IMR-90 (cell line): ENCODE measurements at regions not wholly inside any gene's neighbourhood (a gene's known extent, or its start where the extent isn't known, plus 50 kb on each side); places are given as distances from the start of the nearest gene placed in this dataset.

ENCODE experiments used
- ATAC-seq: fragments of 200-7000 bp; cut with Tn5 transposase; 2 replicates; pipeline ENCODE4 v1.9.1; 2020; ENCODE audit warnings: low read depth, mild to moderate bottlenecking, moderate library complexity
- BruUV-seq: library from RNA; stranded (reverse); fragments of 400-500 nt; replicated peaks from 2 replicates; lab custom pipeline; 2021; lab: Mats Ljungman, UMichigan
- CTCF ChIA-PET: fragments of 300-600 bp; formaldehyde crosslinking; extraction: SDS; loops from one replicate; lab custom pipeline; 2021; ENCODE audit warnings: antibody characterized with exemption; lab: Yijun Ruan, JAX
- POLR2A ChIA-PET: fragments of 300-600 bp; sonication (Branson Sonifier 250); formaldehyde crosslinking; loops from one replicate; lab custom pipeline; 2022; ENCODE audit warnings: antibody characterized with exemption; ENCODE audit not compliant: unreplicated experiment; lab: Charles Lee
- DNase-seq: peaks from one replicate; pipeline ENCODE4 v3.0.0; 2013
- H2AFZ ChIP-seq: replicated peaks from 2 replicates; pipeline ENCODE3; 2013; ENCODE audit warnings: low read length, mild to moderate bottlenecking; ENCODE audit not compliant: poor library complexity
- H2AK5ac ChIP-seq: 2 replicates; pipeline ENCODE4 v1.6.1; 2013; ENCODE audit warnings: low read depth, low read length, inconsistent platforms
- H2AK9ac ChIP-seq: replicated peaks from 2 replicates; pipeline ENCODE3; 2013; ENCODE audit warnings: mild to moderate bottlenecking, low read depth, low read length, moderate library complexity; ENCODE audit not compliant: poor library complexity
- H2BK120ac ChIP-seq: 2 replicates; pipeline ENCODE4 v1.6.1; 2013; ENCODE audit warnings: low read depth, low read length, inconsistent platforms
- H2BK15ac ChIP-seq: 3 replicates; pipeline ENCODE4 v1.6.1; 2013; ENCODE audit warnings: low read depth, low read length, inconsistent platforms
- H2BK20ac ChIP-seq: 2 replicates; pipeline ENCODE4 v1.6.1; 2013; ENCODE audit warnings: low read depth, mild to moderate bottlenecking, inconsistent platforms, low read length, moderate library complexity
- H2BK5ac ChIP-seq: 2 replicates; pipeline ENCODE4 v1.6.1; 2013; ENCODE audit warnings: mild to moderate bottlenecking, low read depth, low read length, inconsistent platforms; ENCODE audit not compliant: poor library complexity, severe bottlenecking
- H3K14ac ChIP-seq: replicated peaks from 2 replicates; pipeline ENCODE4 v1.6.1; 2013; ENCODE audit warnings: low read depth, low read length, inconsistent platforms
- H3K18ac ChIP-seq: 2 replicates; pipeline ENCODE4 v1.6.1; 2013; ENCODE audit warnings: low read depth, low read length, control low read depth
- H3K23ac ChIP-seq: 2 replicates; pipeline ENCODE4 v1.6.1; 2013; ENCODE audit warnings: low read depth, low read length, inconsistent platforms
- H3K27ac ChIP-seq: 2 replicates; pipeline ENCODE4 v1.5.1; 2013; ENCODE audit warnings: mild to moderate bottlenecking, control low read depth, low read length; ENCODE audit not compliant: insufficient read depth
- H3K27me3 ChIP-seq: 2 replicates; pipeline ENCODE4 v1.6.1; 2013; ENCODE audit warnings: low read length; ENCODE audit not compliant: control insufficient read depth, insufficient read depth
- H3K36me3 ChIP-seq: 2 replicates; pipeline ENCODE4 v1.6.1; 2013; ENCODE audit warnings: low read length, mixed read lengths; ENCODE audit not compliant: control insufficient read depth, insufficient read depth
- H3K4ac ChIP-seq: 2 replicates; pipeline ENCODE4 v1.6.1; 2013; ENCODE audit warnings: low read depth, low read length, inconsistent platforms
- H3K4me1 ChIP-seq: 2 replicates; pipeline ENCODE4 v1.6.1; 2013; ENCODE audit warnings: low read length, mixed read lengths; ENCODE audit not compliant: control insufficient read depth, insufficient read depth
- H3K4me2 ChIP-seq: 2 replicates; pipeline ENCODE4 v1.6.1; 2013; ENCODE audit warnings: low read depth, mild to moderate bottlenecking, control low read depth, low read length, moderate library complexity
- H3K4me3 ChIP-seq: 2 replicates; pipeline ENCODE4 v1.5.1; 2013; ENCODE audit warnings: low read depth, mild to moderate bottlenecking, control low read depth, low read length, moderate library complexity; ENCODE audit not compliant: insufficient read depth
- H3K56ac ChIP-seq: 2 replicates; pipeline ENCODE4 v1.6.1; 2013; ENCODE audit warnings: low read length, inconsistent platforms; ENCODE audit not compliant: insufficient read depth; ENCODE audit errors: extremely low read depth
- H3K79me1 ChIP-seq, 2 experiments: 2 replicates each; pipeline ENCODE4 v1.6.1; 2013; ENCODE audit warnings: low read length in 2 of 2, inconsistent platforms in 1 of 2, low read depth in 1 of 2
- H3K9ac ChIP-seq: 2 replicates; pipeline ENCODE4 v1.6.1; 2013; ENCODE audit warnings: low read depth, low read length, control low read depth
- H3K9me1 ChIP-seq: 2 replicates; pipeline ENCODE4 v1.6.1; 2013; ENCODE audit warnings: low read length, inconsistent platforms; ENCODE audit not compliant: insufficient read depth
- H3K9me3 ChIP-seq: 2 replicates; pipeline ENCODE4 v1.6.1; 2013; ENCODE audit warnings: low read length; ENCODE audit not compliant: control insufficient read depth, insufficient read depth
- H4K20me1 ChIP-seq: 2 replicates; pipeline ENCODE4 v1.6.1; 2013; ENCODE audit warnings: low read length, inconsistent platforms; ENCODE audit not compliant: insufficient read depth
- H4K5ac ChIP-seq: 2 replicates; pipeline ENCODE4 v1.6.1; 2013; ENCODE audit warnings: mild to moderate bottlenecking, low read depth, low read length, control low read depth
- H4K8ac ChIP-seq, 2 experiments: 2 replicates each; pipeline ENCODE4 v1.6.1; 2013; ENCODE audit warnings: low read depth in 2 of 2, low read length in 2 of 2, control low read depth in 1 of 2, inconsistent platforms in 1 of 2
- H4K91ac ChIP-seq: 2 replicates; pipeline ENCODE4 v1.6.1; 2013; ENCODE audit warnings: low read depth, low read length, inconsistent platforms; ENCODE audit not compliant: insufficient read depth
- CHD1 ChIP-seq: IDR thresholded peaks from 2 replicates; pipeline ENCODE4 v1.6.1; 2012; ENCODE audit warnings: low read depth, low read length, improper control_type of control experiment
- MAFK ChIP-seq: IDR thresholded peaks from 2 replicates; pipeline ENCODE4 v1.6.1; 2012; ENCODE audit warnings: low read depth, low read length, improper control_type of control experiment
- MAZ ChIP-seq: IDR thresholded peaks from 2 replicates; pipeline ENCODE4 v1.6.1; 2012; ENCODE audit warnings: low read depth, mild to moderate bottlenecking, low read length, improper control_type of control experiment, moderate library complexity, borderline replicate concordance
- NFE2L2 ChIP-seq: fragments of 150-350 bp; IDR thresholded peaks from 2 replicates; pipeline ENCODE4 v1.6.1; 2016; ENCODE audit warnings: low read depth, mild to moderate bottlenecking, low read length
- RAD21 ChIP-seq: IDR thresholded peaks from 2 replicates; pipeline ENCODE4 v1.6.1; 2012; ENCODE audit warnings: low read length, improper control_type of control experiment
- RCOR1 ChIP-seq: IDR thresholded peaks from 2 replicates; pipeline ENCODE4 v1.6.1; 2012; ENCODE audit warnings: mild to moderate bottlenecking, low read length, improper control_type of control experiment; ENCODE audit not compliant: insufficient replicate concordance
- RFX5 ChIP-seq: IDR thresholded peaks from 2 replicates; pipeline ENCODE4 v1.8.0; 2012; ENCODE audit warnings: low read depth, mild to moderate bottlenecking, low read length, moderate library complexity
- SMC3 ChIP-seq: fragments of 150-350 bp; IDR thresholded peaks from 2 replicates; pipeline ENCODE4 v1.6.1; 2016; ENCODE audit warnings: low read depth, mild to moderate bottlenecking, antibody characterized with exemption, low read length, moderate library complexity
- USF2 ChIP-seq: fragments of 150-350 bp; IDR thresholded peaks from 2 replicates; pipeline ENCODE4 v1.6.1; 2017; ENCODE audit warnings: mild to moderate bottlenecking, antibody characterized with exemption, low read length, low read depth
- WGBS, 2 experiments: methylation state at CpG; one replicate each; pipeline versions ENCODE4 v1.1.5 to v1.1.7; 2013; ENCODE audit warnings: missing lambda C conversion rate in 2 of 2; ENCODE audit not compliant: insufficient read length in 1 of 2; ENCODE audit errors: extremely low coverage in 2 of 2; 5-methylcytosine and 5-hydroxymethylcytosine counted together
- dilution Hi-C: fragments of 300-500 bp; cut with HindIII; formaldehyde crosslinking; loops from one replicate; pipeline ENCODE4 v1.14.3; 2018; ENCODE audit warnings: low sequenced_read_pairs; ENCODE audit not compliant: unreplicated experiment
- in situ Hi-C: fragments of 300-500 bp; cut with MboI; formaldehyde crosslinking; loops from 3 replicates; pipeline ENCODE4 v1.14.3; 2019; ENCODE audit warnings: low sequenced_read_pairs, inconsistent platforms, mixed read lengths
- intact Hi-C: fragments of 100-400 bp; cut with micrococcal nuclease; formaldehyde crosslinking; loops from 2 replicates; pipeline ENCODE4 v1.10.0; 2022

- H2AFZ ChIP-seq, result no peak overlapping the region
- no peak overlapping the region for H2AK5ac ChIP-seq
- no peaks in the 10 kb centered on the region for H3K9me1 ChIP-seq
- no peak overlapping the region for H2BK5ac ChIP-seq
- H3K9me3 ChIP-seq, result peaks cover 35% of the 10 kb centered on the region
- no peak overlapping the region for H2BK20ac ChIP-seq
- dilution Hi-C loops, result no loop called here
- TF ChIP-seq SMC3, result no peak
- TF ChIP-seq USF2, result no peak
- no peak for TF ChIP-seq CHD1
- TF ChIP-seq RCOR1, result no peak
- TF ChIP-seq RFX5, result no peak
- no peak for TF ChIP-seq MAZ
- no peak for TF ChIP-seq NFE2L2
- no peak for TF ChIP-seq MAFK
- no peak for TF ChIP-seq RAD21
- intact Hi-C loops, result no loop called here
- no peak overlapping the region for H3K56ac ChIP-seq
- H2AK9ac ChIP-seq, result no peak overlapping the region
- WGBS, 2 experiments, result 48% methylated on average over 4 of the region's 11 CpGs; no CpG with 5 or more reads in 1 of the 2 experiments
- no peak overlapping the region for H3K4ac ChIP-seq
- H3K4me2 ChIP-seq, result no peak overlapping the region
- ATAC-seq, result no peak
- no peak overlapping the region for H2BK15ac ChIP-seq
- H3K9ac ChIP-seq, result no peak overlapping the region
- no peaks in the 10 kb centered on the region for H3K4me1 ChIP-seq
- no peaks in the 10 kb centered on the region for H4K20me1 ChIP-seq
- H3K18ac ChIP-seq, result no peak overlapping the region
- no peak overlapping the region for H3K27ac ChIP-seq
- H3K4me3 ChIP-seq, result no peak overlapping the region
- H3K79me1 ChIP-seq, result no peaks in the 10 kb centered on the region
- H3K27me3 ChIP-seq, result no peaks in the 10 kb centered on the region
- CTCF ChIA-PET, result no interaction called here
- H4K91ac ChIP-seq, result no peak overlapping the region
- no peak overlapping the region for H4K5ac ChIP-seq
- POLR2A ChIA-PET, result no interaction called here
- H3K36me3 ChIP-seq, result no peaks in the 10 kb centered on the region
- H2BK120ac ChIP-seq, result no peak overlapping the region
- no peak overlapping the region for H4K8ac ChIP-seq
- no peak overlapping the region for H3K23ac ChIP-seq
- in situ Hi-C loops, result no loop called here
- BruUV-seq, result no TSS peak
- H3K14ac ChIP-seq, result no peak overlapping the region
- no peak for DNase-seq
Observed at GRCh38 chr1:5459839-5460610, 532.2 kb downstream of the NPHP4 start.
